Cardiac fibroblast (primary cell): ENCODE measurements at regions not wholly inside any gene's neighbourhood (a gene's known extent, or its start where the extent isn't known, plus 50 kb on each side); places are given as distances from the start of the nearest gene placed in this dataset.

Experiments
- DNase-seq, 2 donors: peaks; one replicate each; pipeline versions ENCODE4 v3.0.0 to v3.0.0-alpha.2; 2010; ENCODE audit warnings: low read depth in 2 of 2
- H3K4me3 ChIP-seq, 2 donors: replicated peaks in 1 of 2; 1 replicate in 1 of 2; 2 replicates in 1 of 2; pipeline ENCODE4 v1.5.1; 2011; ENCODE audit warnings: low read depth in 2 of 2, low read length in 2 of 2, mild to moderate bottlenecking in 2 of 2, moderate library complexity in 1 of 2
- CTCF ChIP-seq: IDR thresholded peaks from one replicate; pipeline ENCODE4 v1.5.1; 2011; ENCODE audit warnings: low read depth, mild to moderate bottlenecking, low read length, inconsistent platforms

- peak; percentile 14 to 71 for DNase-seq
- H3K4me3 ChIP-seq = no peak overlapping the region
- no peak for TF ChIP-seq CTCF
These were observed 64.0 kb downstream of the SOX9 start for GRCh38 chr17:72184805-72185204.

- TF ChIP-seq CTCF = no peak
- DNase-seq = peak in 1 of 2 donors; percentile 52
- H3K4me3 ChIP-seq = no peak overlapping the region
These were observed 64.7 kb downstream of the SOX9 start for GRCh38 chr17:72185564-72185963.

- peak; percentile 6 to 80 for DNase-seq
These were observed 66.7 kb downstream of the SOX9 start for GRCh38 chr17:72187556-72187955.

GRCh38 chr17:72188801-72189200 lies 68.0 kb downstream of the SOX9 start:
- H3K4me3 ChIP-seq = no peak overlapping the region
- TF ChIP-seq CTCF = no peak
- DNase-seq = no peak

More at GRCh38 chr17:72187556-72187955, 66.7 kb downstream of the SOX9 start:
- no peak for TF ChIP-seq CTCF
- no peak overlapping the region for H3K4me3 ChIP-seq

- no peak overlapping the region for H3K4me3 ChIP-seq
- peak in 1 of 2 donors; percentile 51 for DNase-seq
- no peak for TF ChIP-seq CTCF
These were observed 69.2 kb downstream of the SOX9 start for GRCh38 chr17:72189768-72190593.

- TF ChIP-seq CTCF = no peak
- no peak overlapping the region for H3K4me3 ChIP-seq
- DNase-seq = no peak
These were observed 70.5 kb downstream of the SOX9 start for GRCh38 chr17:72191356-72191755.
